H1 (cell line): ENCODE measurements at regions not wholly inside any gene's neighbourhood (a gene's known extent, or its start where the extent isn't known, plus 50 kb on each side); places are given as distances from the start of the nearest gene placed in this dataset.

Source experiments
- CTCF ChIA-PET: fragments of 300-600 bp; sonication (Branson Sonifier 250); formaldehyde crosslinking; loops from one replicate; lab custom pipeline; 2021; ENCODE audit not compliant: partially characterized antibody; lab: Charles Lee
- POLR2A ChIA-PET: fragments of 300-600 bp; sonication (Branson Sonifier 250); formaldehyde crosslinking; loops from one replicate; lab custom pipeline; 2021; ENCODE audit warnings: inconsistent platforms; ENCODE audit not compliant: partially characterized antibody; lab: Charles Lee
- DNase-seq, 2 experiments: peaks; one replicate each; pipeline versions ENCODE4 v3.0.0 to v3.0.0-alpha.2; 2010 to 2022; ENCODE audit warnings: low spot score in 2 of 2, low read depth in 1 of 2, mixed read lengths in 1 of 2
- FAIRE-seq: peaks from 2 replicates; lab custom pipeline; 2011; peaks lifted over from hg19 to GRCh38; lab: Jason Lieb, UNC
- H2AFZ ChIP-seq: 2 replicates; pipeline ENCODE4 v1.8.1; 2012; ENCODE audit warnings: low read length, inconsistent platforms
- H2AK5ac ChIP-seq: 2 replicates; pipeline ENCODE4 v1.6.1; 2013; ENCODE audit warnings: low read depth, low read length
- H2BK120ac ChIP-seq: replicated peaks from 2 replicates; pipeline ENCODE3; 2013; ENCODE audit warnings: low read depth, low read length, inconsistent platforms
- H2BK12ac ChIP-seq: 2 replicates; pipeline ENCODE4 v1.6.1; 2013; ENCODE audit warnings: low read depth, low read length
- H2BK15ac ChIP-seq: 2 replicates; pipeline ENCODE4 v1.6.1; 2013; ENCODE audit warnings: low read length
- H2BK20ac ChIP-seq: 2 replicates; pipeline ENCODE4 v1.6.1; 2013; ENCODE audit warnings: low read length
- H2BK5ac ChIP-seq: 2 replicates; pipeline ENCODE4 v1.6.1; 2013; ENCODE audit warnings: low read depth, low read length
- H3K14ac ChIP-seq: 2 replicates; pipeline ENCODE4 v1.6.1; 2013; ENCODE audit warnings: inconsistent platforms; ENCODE audit not compliant: insufficient read length
- H3K18ac ChIP-seq: 2 replicates; pipeline ENCODE4 v1.6.1; 2013; ENCODE audit warnings: low read length; ENCODE audit errors: extremely low read depth
- H3K23ac ChIP-seq: 2 replicates; pipeline ENCODE4 v1.6.1; 2013; ENCODE audit warnings: inconsistent platforms; ENCODE audit not compliant: insufficient read length
- H3K23me2 ChIP-seq: 2 replicates; pipeline ENCODE4 v1.6.1; 2013; ENCODE audit warnings: low read depth, low read length
- H3K27ac ChIP-seq: 2 replicates; pipeline ENCODE4 v1.6.1; 2011; ENCODE audit warnings: low read depth, low read length, inconsistent platforms
- H3K27me3 ChIP-seq, 4 experiments: replicated peaks in 1 of 4; 1 replicate in 1 of 4; 2 replicates in 3 of 4; pipeline versions ENCODE4 v1.6.1 to v1.8.1; 2011 to 2013; ENCODE audit warnings: low read length in 3 of 4, mild to moderate bottlenecking in 3 of 4, inconsistent platforms in 2 of 4, mixed read lengths in 2 of 4, moderate library complexity in 1 of 4; ENCODE audit not compliant: control insufficient read depth in 3 of 4, insufficient read depth in 3 of 4; ENCODE audit errors: extremely low read depth in 1 of 4
- H3K36me3 ChIP-seq, 4 experiments: 2 replicates each; pipeline versions ENCODE4 v1.6.1 to v1.8.1; 2011 to 2013; ENCODE audit warnings: mild to moderate bottlenecking in 4 of 4, low read length in 3 of 4, moderate library complexity in 2 of 4, control low read depth in 1 of 4, inconsistent platforms in 1 of 4; ENCODE audit not compliant: insufficient read depth in 4 of 4, control insufficient read depth in 2 of 4
- H3K4ac ChIP-seq: replicated peaks from 2 replicates; pipeline ENCODE3; 2013; ENCODE audit warnings: low read length, low read depth, mixed read lengths, inconsistent platforms; ENCODE audit not compliant: insufficient read length
- H3K4me1 ChIP-seq, 4 experiments: replicated peaks in 1 of 4; 1 replicate in 1 of 4; 2 replicates in 3 of 4; pipeline versions ENCODE4 v1.6.1 to v1.8.1; 2011 to 2013; ENCODE audit warnings: low read length in 3 of 4, inconsistent platforms in 2 of 4, mixed read lengths in 1 of 4; ENCODE audit not compliant: insufficient read depth in 4 of 4, control insufficient read depth in 3 of 4
- H3K4me2 ChIP-seq, 2 experiments: 2 replicates each; pipeline versions ENCODE4 v1.6.1 to v1.8.1; 2011 to 2013; ENCODE audit warnings: low read depth in 2 of 2, low read length in 2 of 2, control low read depth in 1 of 2, inconsistent platforms in 1 of 2, mild to moderate bottlenecking in 1 of 2; ENCODE audit not compliant: insufficient read depth in 1 of 2
- H3K4me3 ChIP-seq, 4 experiments: fragments of 200-600, 300-600 bp in 1 of 4; sonication (generic), shearing (Covaris generic), sonication (Bioruptor Twin) in 1 of 4; 2 replicates each; pipeline versions ENCODE4 v1.5.1 to v1.8.1; 2011 to 2016; ENCODE audit warnings: low read length in 4 of 4, low read depth in 3 of 4, control low read depth in 2 of 4, inconsistent platforms in 2 of 4, mild to moderate bottlenecking in 2 of 4, mixed read lengths in 1 of 4, moderate library complexity in 1 of 4; ENCODE audit not compliant: insufficient read depth in 2 of 4; ENCODE audit errors: extremely low read depth in 1 of 4
- H3K56ac ChIP-seq: replicated peaks from 2 replicates; pipeline ENCODE3; 2013; ENCODE audit warnings: low read depth, mild to moderate bottlenecking, mixed read lengths, low read length, inconsistent platforms; ENCODE audit not compliant: insufficient read length
- H3K79me1 ChIP-seq: 2 replicates; pipeline ENCODE4 v1.6.1; 2013; ENCODE audit warnings: low read depth, low read length, control low read depth
- H3K79me2 ChIP-seq, 2 experiments: 2 replicates each; pipeline versions ENCODE4 v1.6.1 to v1.8.1; 2012 to 2013; ENCODE audit warnings: low read length in 2 of 2, mild to moderate bottlenecking in 2 of 2, inconsistent platforms in 1 of 2; ENCODE audit not compliant: insufficient read depth in 2 of 2, control insufficient read depth in 1 of 2
- H3K9ac ChIP-seq, 4 experiments: replicated peaks in 1 of 4; 1 replicate in 1 of 4; 2 replicates in 3 of 4; pipeline versions ENCODE4 v1.6.1 to v1.8.1; 2011 to 2013; ENCODE audit warnings: low read depth in 3 of 4, low read length in 3 of 4, control low read depth in 2 of 4, mild to moderate bottlenecking in 2 of 4, moderate library complexity in 2 of 4, inconsistent platforms in 1 of 4; ENCODE audit errors: extremely low read depth in 1 of 4
- H3K9me3 ChIP-seq, 2 experiments: 2 replicates each; pipeline versions ENCODE4 v1.6.1 to v1.8.1; 2012 to 2013; ENCODE audit warnings: mild to moderate bottlenecking in 2 of 2, moderate library complexity in 2 of 2, control low read depth in 1 of 2, inconsistent platforms in 1 of 2, low read depth in 1 of 2, low read length in 1 of 2, mixed read lengths in 1 of 2; ENCODE audit not compliant: insufficient read depth in 2 of 2
- H4K20me1 ChIP-seq, 2 experiments: replicated peaks in 1 of 2; 2 replicates each; pipeline versions ENCODE3 to v1.8.1; 2011 to 2013; ENCODE audit warnings: inconsistent platforms in 2 of 2, low read length in 2 of 2, mild to moderate bottlenecking in 1 of 2; ENCODE audit not compliant: insufficient read depth in 2 of 2, control insufficient read depth in 1 of 2
- H4K5ac ChIP-seq: 2 replicates; pipeline ENCODE4 v1.6.1; 2013; ENCODE audit warnings: low read length, low read depth, mixed read lengths, inconsistent platforms; ENCODE audit not compliant: insufficient read length
- H4K8ac ChIP-seq: 2 replicates; pipeline ENCODE4 v1.8.0; 2013; ENCODE audit warnings: mild to moderate bottlenecking, moderate library complexity, low read length, inconsistent platforms; ENCODE audit not compliant: insufficient read depth; ENCODE audit errors: extremely low read depth
- H4K91ac ChIP-seq: replicated peaks from 2 replicates; pipeline ENCODE3; 2013; ENCODE audit warnings: low read length, mixed read lengths, inconsistent platforms; ENCODE audit not compliant: insufficient read length
- ASH2L ChIP-seq: fragments of 200-600, 300-600 bp; sonication (generic); IDR thresholded peaks from one replicate; pipeline ENCODE4 v1.7.1; 2017; ENCODE audit warnings: low read length
- BACH1 ChIP-seq: IDR thresholded peaks from 2 replicates; pipeline ENCODE4 v1.6.1; 2012; ENCODE audit warnings: low read length, improper control_type of control experiment
- CHD1 ChIP-seq: IDR thresholded peaks from 2 replicates; pipeline ENCODE4 v1.6.1; 2012; ENCODE audit warnings: low read depth, low read length, improper control_type of control experiment
- JUN ChIP-seq: IDR thresholded peaks from 2 replicates; pipeline ENCODE4 v1.6.1; 2011; ENCODE audit warnings: low read depth, mild to moderate bottlenecking, improper control_type of control experiment, low read length
- JUND ChIP-seq: IDR thresholded peaks from 2 replicates; pipeline ENCODE4 v1.6.1; 2011; ENCODE audit warnings: mild to moderate bottlenecking, improper control_type of control experiment, low read length
- MAFK ChIP-seq: IDR thresholded peaks from 2 replicates; pipeline ENCODE4 v1.6.1; 2012; ENCODE audit warnings: low read depth, mild to moderate bottlenecking, improper control_type of control experiment, low read length
- POLR2AphosphoS5 ChIP-seq: IDR thresholded peaks from 2 replicates; pipeline ENCODE4 v1.6.1; 2011; ENCODE audit warnings: low read depth, low read length
- POU5F1 ChIP-seq: IDR thresholded peaks from 2 replicates; pipeline ENCODE4 v1.6.1; 2011; ENCODE audit warnings: low read depth, mild to moderate bottlenecking, low read length, moderate library complexity
- YY1 ChIP-seq: IDR thresholded peaks from 2 replicates; pipeline ENCODE4 v1.6.1; 2011; ENCODE audit warnings: low read depth, mild to moderate bottlenecking, low read length
- WGBS, 2 experiments: shearing (Covaris generic) in 1 of 2; methylation state at CpG; one replicate each; pipeline versions ENCODE4 v1.1.6 to v1.1.7; 2013 to 2015; ENCODE audit warnings: low lambda C conversion rate in 2 of 2, mixed read lengths in 2 of 2, inconsistent platforms in 1 of 2, low coverage in 1 of 2, missing lambda C conversion rate in 1 of 2; ENCODE audit not compliant: insufficient replicate concordance in 2 of 2, insufficient coverage in 1 of 2, insufficient read length in 1 of 2; ENCODE audit errors: extremely low coverage in 1 of 2, missing lambda C conversion rate in 1 of 2; 5-methylcytosine and 5-hydroxymethylcytosine counted together

GRCh38 chr11:103683576-103683975, 352.9 kb upstream of the DDI1 start:
- Histone ChIP-seq H3K4ac (no peak overlapping the region), H3K4me3 (no peak overlapping the region), H3K79me1 (no peaks in the 10 kb centered on the region), H3K4me1 (peaks cover 3 to 6% (median 3%) of the 10 kb centered on the region in 4 experiments; a peak in 4 of 7 replicates), H2AK5ac (no peak overlapping the region), H3K23ac (no peak overlapping the region), H3K56ac (no peak overlapping the region), H3K79me2 (no peaks in the 10 kb centered on the region), H3K27me3 (no peaks in the 10 kb centered on the region), H3K36me3 (no peaks in the 10 kb centered on the region), H4K8ac (no peak overlapping the region), H2AFZ (no peak overlapping the region), H2BK15ac (no peak overlapping the region), H4K20me1 (no peaks in the 10 kb centered on the region), H2BK12ac (no peak overlapping the region), H3K9me3 (no peaks in the 10 kb centered on the region), H4K91ac (no peak overlapping the region), H3K14ac (no peak overlapping the region), H4K5ac (no peak overlapping the region), H2BK120ac (no peak overlapping the region), H3K9ac (no peak overlapping the region), H3K23me2 (no peaks in the 10 kb centered on the region)
- WGBS, 2 experiments: 94% methylated on average over 2 of the region's 2 CpGs; no CpG with 5 or more reads in 1 of the 2 experiments
- DNase-seq (no peak), FAIRE-seq (no peak)
- CTCF ChIA-PET: interaction anchor here (0.7 to 4.7 kb wide), 8 partner anchors 10 to 559 kb away, joined by 3 to 32 read pairs (median 5); no protein-coding TSS in a partner anchor
- no peak for TF ChIP-seq JUND
- TF ChIP-seq POLR2AphosphoS5: no peak
- TF ChIP-seq YY1: no peak
- no peak for TF ChIP-seq JUN
- TF ChIP-seq ASH2L: no peak
- no peak for TF ChIP-seq CHD1
- TF ChIP-seq BACH1: no peak
- TF ChIP-seq POU5F1: no peak
- TF ChIP-seq MAFK: no peak
- TF ChIP-seq, all 59 proteins: peak for 0
- H2BK20ac ChIP-seq: no peak overlapping the region
- no peak overlapping the region for H3K4me2 ChIP-seq
- H3K27ac ChIP-seq: no peak overlapping the region
- POLR2A ChIA-PET: interaction anchor here (0.6 to 3.0 kb wide), 2 partner anchors 55 to 275 kb away, joined by 4 to 7 read pairs; no protein-coding TSS in a partner anchor
- H3K18ac ChIP-seq: no peak overlapping the region
- no peak overlapping the region for H2BK5ac ChIP-seq
